Fibroblast of the aortic adventitia (primary cell): ENCODE measurements at regions not wholly inside any gene's neighbourhood (a gene's known extent, or its start where the extent isn't known, plus 50 kb on each side); places are given as distances from the start of the nearest gene placed in this dataset.

Source experiments
- DNase-seq: peaks from one replicate; pipeline ENCODE4 v3.0.0-alpha.2; 2010; ENCODE audit warnings: low read depth
- H3K4me3 ChIP-seq: 2 replicates; pipeline ENCODE4 v1.5.1; 2011; ENCODE audit warnings: low read depth, mild to moderate bottlenecking, control low read depth, low read length, moderate library complexity
- TF ChIP-seq, protein P1 (sequence below): IDR thresholded peaks from 2 replicates; pipeline ENCODE4 v1.5.1; 2011; ENCODE audit warnings: mild to moderate bottlenecking, low read length, control low read depth, inconsistent platforms; ENCODE audit not compliant: insufficient read depth

DNA sequence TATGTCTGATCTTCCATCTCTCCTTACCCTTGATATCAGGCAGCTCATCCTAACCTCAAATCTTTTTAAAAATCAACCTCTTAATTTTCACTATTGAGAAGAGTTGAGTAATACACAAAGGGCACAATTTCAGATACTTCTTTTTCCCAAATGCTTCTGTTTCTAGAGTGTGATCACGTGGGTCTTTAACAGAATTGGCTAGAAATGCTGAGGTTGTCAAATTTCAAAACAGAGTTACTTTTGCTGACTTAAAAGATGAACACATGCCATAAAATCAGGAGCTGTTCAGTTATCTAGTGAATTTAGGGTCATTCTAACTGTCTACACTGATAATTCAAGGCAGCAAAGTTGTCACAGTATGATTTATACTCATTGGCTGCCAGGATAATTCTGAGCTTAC is 63.6 kb upstream of the NGF start:
- TF ChIP-seq, protein P1, sequence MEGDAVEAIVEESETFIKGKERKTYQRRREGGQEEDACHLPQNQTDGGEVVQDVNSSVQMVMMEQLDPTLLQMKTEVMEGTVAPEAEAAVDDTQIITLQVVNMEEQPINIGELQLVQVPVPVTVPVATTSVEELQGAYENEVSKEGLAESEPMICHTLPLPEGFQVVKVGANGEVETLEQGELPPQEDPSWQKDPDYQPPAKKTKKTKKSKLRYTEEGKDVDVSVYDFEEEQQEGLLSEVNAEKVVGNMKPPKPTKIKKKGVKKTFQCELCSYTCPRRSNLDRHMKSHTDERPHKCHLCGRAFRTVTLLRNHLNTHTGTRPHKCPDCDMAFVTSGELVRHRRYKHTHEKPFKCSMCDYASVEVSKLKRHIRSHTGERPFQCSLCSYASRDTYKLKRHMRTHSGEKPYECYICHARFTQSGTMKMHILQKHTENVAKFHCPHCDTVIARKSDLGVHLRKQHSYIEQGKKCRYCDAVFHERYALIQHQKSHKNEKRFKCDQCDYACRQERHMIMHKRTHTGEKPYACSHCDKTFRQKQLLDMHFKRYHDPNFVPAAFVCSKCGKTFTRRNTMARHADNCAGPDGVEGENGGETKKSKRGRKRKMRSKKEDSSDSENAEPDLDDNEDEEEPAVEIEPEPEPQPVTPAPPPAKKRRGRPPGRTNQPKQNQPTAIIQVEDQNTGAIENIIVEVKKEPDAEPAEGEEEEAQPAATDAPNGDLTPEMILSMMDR: no peak
- DNase-seq: no peak
- H3K4me3 ChIP-seq: no peak overlapping the region

DNA sequence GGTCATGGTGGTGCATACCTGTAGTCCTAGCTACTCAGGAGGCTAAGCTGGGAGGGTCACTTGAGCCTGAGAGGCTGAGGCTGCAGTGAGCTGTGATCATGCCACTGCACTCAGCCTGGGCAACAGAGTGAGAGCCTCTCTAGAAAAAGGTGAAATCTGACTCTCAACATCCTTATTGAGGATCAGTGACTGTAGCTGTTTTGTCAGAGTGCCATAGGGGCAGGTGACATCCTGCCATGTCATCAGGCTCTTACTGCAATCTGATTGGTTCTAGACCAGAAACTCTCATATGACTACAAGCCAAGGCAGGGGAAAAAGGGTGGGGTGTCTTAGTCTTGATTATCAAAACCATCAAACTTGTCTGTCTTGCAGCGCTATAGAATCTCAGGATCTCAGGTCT is 62.8 kb upstream of the NGF start:
- TF ChIP-seq, protein P1: no peak
- no peak overlapping the region for H3K4me3 ChIP-seq
- DNase-seq: no peak

DNA sequence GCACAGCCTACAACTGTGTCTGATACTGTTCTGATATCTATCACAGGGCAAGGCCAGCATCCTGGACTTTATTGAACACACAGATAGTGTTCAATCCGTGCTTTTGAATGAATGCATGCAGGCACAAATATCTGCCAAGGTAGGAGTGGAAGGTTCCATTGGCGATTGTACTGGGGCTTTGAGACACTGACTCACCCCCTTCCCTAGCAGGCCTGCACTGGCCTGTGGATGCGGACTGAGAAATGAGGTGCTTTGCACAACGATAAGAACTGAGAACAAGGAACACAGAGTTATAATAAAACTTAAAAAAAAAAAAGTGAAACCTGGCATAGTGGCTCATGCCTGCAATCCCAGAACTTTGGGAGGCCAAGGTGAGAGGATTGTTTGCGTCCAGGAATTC is 62.4 kb upstream of the NGF start:
- no peak for DNase-seq
- TF ChIP-seq, protein P1: no peak
- H3K4me3 ChIP-seq: no peak overlapping the region

DNA sequence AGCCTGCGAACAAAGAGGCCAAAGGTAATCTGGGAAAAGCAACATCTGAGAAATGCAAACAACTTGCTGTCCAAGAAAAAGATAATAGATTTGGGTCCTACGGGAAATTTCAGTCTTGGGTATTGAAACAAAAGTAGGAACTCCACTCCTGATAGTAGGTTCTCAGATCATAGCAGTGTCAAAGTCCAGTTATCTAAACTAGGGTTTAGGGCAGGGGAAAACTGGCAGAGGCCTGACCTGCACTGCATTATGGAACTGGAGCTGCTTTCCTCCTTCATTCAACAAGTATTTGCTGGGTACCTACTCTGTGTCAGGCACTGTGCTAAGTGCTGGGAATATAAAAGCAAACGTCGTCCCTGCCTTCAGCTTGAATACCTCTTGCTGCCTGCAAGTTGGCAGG is 60.7 kb upstream of the NGF start:
- DNase-seq: no peak
- TF ChIP-seq, protein P1: no peak
- H3K4me3 ChIP-seq: no peak overlapping the region
